Anterior cingulate cortex (tissue), 58 donors: ENCODE measurements at regions not wholly inside any gene's neighbourhood (a gene's known extent, or its start where the extent isn't known, plus 50 kb on each side); places are given as distances from the start of the nearest gene placed in this dataset.
A peak's percentile ranks its signal among the peaks of the same experiment; 100 is the strongest.

Experiments
- DNase-seq, 58 donors: peaks; one replicate each; lab custom pipeline; 2025; lab: John Stamatoyannopoulos, UW

GRCh38 chr10:104505521-104506042, 135.5 kb upstream of the SORCS3 start:
- no peak for DNase-seq

- DNase-seq, result no peak
These were observed 131.1 kb upstream of the SORCS3 start for GRCh38 chr10:104509981-104510380.

- no peak for DNase-seq
These were observed 130.4 kb upstream of the SORCS3 start for GRCh38 chr10:104510644-104511043.

GRCh38 chr10:104512800-104513199, 128.3 kb upstream of the SORCS3 start:
- DNase-seq, result no peak

DNA sequence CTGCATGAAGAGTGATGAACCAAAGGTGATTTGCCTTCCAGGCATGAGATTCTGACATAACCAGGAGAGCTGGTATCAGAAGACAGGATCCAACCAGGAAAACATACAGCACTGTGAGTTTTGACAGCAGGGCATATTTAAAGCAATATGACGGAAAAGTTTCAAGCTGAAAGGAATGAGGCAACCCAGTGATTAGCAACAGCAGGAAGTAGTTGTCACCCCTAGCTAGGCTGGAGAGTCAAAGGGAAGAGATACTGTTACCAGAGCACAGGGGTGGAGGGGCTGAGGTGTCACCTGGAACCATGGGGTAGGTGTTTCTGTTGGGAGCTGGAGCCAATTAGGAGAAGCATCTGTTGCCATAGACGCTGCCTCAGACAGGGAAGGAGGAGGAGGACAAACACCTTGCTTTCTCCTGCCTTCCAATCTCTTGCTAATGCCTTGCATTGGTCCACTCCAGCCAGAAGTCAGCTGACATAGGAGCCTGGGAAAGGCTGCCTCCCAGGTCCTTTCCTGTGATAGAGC, 125.4 kb upstream of the SORCS3 start:
- peak in 1 of 58 donors; percentile 7 for DNase-seq

GRCh38 chr10:104516986-104517385, 124.1 kb upstream of the SORCS3 start:
- DNase-seq, result no peak

GRCh38 chr10:104517946-104518345, 123.1 kb upstream of the SORCS3 start:
- DNase-seq, result no peak

DNA sequence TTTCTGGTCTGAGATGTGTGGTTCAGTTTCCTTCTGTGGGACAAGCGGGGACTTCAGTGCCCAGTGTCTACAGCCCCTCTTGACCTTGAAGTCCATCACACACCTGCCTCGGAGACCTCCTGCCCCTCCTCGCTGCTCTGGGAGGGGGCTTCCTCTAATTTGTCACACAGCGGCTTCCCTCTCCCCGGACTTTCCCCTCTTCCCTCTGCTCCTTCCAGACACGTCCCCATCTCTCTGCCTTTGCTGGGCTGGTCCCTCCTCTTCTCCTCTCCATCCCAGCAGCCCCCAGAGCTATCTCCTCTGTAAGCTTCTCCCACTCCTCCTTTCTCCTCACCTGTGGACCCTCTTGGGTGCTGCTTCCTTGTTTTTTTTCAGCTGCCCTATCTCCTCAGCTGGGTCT, 122.2 kb upstream of the SORCS3 start:
- DNase-seq, result no peak

GRCh38 chr10:104520653-104521052, 120.4 kb upstream of the SORCS3 start:
- no peak for DNase-seq

DNA sequence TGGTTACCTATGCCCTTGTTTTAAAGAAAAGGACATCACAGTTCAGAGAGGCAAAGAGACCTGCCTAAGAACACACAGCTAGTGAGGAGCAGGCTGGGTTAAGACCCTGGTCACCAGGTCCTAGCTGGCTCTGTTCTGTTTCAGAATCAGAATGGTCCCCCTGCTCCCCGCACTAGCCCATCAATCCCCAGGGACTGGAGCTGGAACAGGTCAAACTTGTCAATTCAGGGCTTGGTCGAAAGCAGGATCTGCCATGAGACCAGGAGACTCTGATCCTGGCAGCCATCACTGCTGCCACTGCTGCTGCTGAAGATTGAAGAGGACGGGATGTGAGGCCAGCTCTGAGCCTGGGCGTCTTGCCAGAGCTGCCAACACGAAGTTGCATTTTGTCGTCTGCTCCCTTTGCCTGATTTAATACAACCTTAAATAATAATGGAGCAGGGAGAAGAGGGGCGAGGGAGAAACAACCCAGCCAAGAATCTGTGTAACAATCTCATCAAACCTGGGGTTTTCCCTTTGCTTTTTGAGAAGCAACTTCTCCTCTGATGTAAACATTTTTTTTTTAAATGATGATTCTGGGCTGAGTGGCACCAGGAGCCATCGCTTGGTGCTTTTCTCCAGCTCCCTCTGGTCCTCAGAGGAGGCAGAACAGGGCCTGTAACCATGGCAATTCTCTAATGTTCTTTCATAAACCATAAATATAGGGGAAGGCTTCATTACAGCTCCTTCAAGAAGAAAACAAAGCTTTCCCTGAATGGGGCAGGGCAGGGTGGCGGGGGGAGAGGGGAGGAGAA, 119.0 kb upstream of the SORCS3 start:
- peak in 49 of 58 donors; percentile 5 to 74 (median 40) for DNase-seq

DNA sequence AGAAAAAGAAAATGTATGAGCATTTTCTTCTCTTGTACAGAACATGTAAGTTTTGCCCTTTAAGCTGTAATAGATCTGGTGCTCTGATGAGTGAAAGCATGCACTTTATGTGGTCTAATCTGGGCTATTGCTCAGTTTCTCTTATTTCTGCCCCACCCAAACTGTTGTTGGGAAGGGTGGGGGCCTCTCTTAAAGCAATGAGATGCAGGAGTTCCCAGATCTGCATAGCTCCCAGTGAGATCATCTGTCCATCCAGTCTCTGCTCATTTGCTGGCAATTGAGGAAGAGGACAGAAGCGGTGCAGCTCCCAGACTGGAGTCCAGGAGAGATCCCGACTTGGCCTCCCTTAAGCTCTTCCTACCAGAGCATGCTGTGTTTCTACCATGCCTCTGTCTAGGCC, 114.9 kb upstream of the SORCS3 start:
- no peak for DNase-seq

DNA sequence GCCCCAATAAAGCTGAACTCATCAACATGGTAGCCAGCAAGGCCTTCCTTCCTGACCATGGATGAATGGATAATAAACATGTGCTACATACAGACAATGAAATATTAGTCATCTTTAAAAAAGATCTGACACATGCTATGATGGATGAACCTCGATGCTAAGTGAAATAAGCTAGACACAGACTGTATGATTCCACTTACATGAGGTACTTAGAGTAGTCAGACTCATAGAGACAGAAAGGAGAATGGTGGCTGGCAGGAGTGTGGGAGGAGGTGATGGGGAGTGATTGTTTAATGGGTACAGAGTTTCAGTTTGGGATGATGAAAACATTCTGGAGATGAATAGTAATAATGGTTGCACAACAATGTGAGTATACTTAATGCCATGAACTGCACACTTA, 114.1 kb upstream of the SORCS3 start:
- DNase-seq, result no peak

- no peak for DNase-seq
These were observed 100.9 kb upstream of the SORCS3 start for GRCh38 chr10:104540181-104540580.

DNA sequence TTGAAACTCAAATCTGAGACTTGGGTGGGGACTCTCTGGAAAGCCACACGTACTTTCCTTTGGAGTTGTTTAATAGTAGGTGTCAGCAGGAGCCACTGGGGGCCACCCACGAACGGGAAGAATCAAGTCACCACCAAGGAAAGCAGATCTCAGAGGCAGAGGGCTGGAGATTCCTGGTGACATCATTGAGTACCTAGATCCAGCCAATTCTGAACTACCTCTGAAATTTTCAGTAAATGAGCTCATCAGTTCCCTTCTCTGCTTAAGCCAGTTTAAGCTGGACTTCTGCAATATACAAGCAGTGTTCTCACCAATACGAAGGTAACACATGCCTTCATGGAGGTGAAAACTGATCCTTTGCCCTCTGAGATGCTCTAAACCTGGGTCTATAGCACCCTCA, 99.3 kb upstream of the SORCS3 start:
- no peak for DNase-seq

DNA sequence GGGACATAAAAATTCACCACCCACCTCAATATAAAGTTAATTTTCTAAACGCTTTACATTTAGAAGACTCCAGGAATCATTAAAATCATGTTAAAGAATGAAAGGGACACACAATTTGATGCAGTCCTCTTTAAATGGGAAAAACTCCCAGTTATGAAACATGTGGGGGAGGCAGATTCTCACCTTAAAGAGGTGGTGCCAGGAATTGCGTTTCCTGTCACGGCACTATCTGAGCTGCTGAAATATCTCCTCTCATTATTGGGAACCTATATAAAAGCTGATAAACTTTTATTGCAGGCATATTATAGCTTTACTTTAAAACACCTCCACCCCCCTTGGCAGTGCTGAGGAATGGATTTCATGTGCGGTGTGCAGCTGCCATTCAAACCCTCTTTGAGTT, 94.8 kb upstream of the SORCS3 start:
- DNase-seq, result no peak

- DNase-seq, result no peak
These were observed 94.3 kb upstream of the SORCS3 start for GRCh38 chr10:104546756-104547155.

DNA sequence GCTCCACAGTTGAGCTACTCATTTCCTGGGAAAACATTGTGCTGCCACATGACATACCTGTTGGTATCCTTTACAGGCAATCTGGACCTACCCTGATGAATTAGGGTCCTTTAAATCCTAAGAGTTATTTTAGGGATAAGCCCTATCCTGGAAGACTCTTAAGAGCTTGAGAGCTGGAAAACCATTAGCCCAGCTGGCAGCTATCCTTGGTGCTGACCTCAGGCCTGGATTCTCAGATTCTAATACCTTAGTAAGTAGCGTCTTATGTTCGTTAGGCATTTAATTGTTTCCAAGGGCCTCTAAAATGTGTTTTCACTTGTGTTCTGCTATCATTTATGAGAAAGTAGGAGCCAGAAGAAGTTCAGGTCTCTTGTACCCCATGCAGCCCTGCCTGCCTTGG, 93.0 kb upstream of the SORCS3 start:
- DNase-seq, result no peak

DNA sequence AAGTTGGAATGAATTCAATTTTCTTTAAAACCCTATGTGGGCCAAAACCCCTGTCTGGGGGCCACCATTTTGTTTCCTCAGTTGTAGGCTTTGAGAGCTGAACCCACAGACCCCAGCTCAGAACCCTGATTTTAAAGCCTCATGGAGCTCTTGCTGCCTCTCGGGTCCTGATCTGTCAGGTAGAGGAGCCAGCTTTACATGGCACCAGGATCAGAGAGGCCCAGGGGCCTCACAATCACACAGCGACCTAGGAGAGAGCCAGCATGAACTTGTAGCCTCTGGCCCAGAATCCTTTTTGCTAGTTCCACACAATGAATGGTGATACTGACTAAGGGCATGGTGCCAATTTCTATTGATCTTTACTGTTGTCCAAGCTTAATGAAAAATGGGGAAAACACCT, 84.3 kb upstream of the SORCS3 start:
- DNase-seq, result no peak

DNA sequence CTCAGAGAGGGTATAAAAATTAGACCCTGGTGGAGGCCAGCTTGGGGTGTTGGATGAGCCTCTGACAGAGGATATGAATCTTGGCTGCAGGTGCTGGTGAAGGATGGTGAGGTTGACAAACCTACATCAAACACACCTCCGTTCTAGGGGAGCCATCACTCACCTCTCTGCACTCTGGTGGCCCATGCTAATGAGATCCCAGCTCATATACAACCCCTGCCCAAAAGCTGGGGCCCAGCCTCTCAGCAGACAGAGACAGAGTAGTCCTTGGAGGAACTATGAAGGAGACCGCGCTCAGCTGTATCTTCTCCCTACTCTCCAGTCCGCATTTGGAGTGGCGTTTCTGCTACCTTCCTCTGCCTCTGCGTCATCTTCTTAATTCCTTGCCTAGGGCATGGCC, 83.1 kb upstream of the SORCS3 start:
- DNase-seq, result no peak

DNA sequence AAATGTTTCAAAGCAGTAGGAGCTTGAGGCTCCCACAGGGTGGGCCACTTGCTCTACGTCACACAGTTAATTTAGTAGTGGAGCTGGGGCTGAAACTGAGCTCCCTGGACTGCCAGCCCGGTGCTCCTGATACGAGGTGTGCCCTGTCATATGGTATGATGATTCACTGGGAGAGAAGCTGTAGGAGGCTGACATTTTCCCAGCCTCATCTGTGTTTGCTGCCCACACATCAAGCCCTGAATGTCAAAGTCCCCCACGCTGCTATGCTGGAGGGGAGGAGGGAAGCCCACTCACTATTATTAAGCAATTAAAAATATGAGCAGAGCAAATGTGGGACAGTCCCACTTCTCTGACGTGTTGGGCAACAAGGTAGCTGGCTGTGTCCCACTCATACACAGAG, 81.2 kb upstream of the SORCS3 start:
- DNase-seq, result peak in 21 of 58 donors; percentile 5 to 76 (median 18)

DNA sequence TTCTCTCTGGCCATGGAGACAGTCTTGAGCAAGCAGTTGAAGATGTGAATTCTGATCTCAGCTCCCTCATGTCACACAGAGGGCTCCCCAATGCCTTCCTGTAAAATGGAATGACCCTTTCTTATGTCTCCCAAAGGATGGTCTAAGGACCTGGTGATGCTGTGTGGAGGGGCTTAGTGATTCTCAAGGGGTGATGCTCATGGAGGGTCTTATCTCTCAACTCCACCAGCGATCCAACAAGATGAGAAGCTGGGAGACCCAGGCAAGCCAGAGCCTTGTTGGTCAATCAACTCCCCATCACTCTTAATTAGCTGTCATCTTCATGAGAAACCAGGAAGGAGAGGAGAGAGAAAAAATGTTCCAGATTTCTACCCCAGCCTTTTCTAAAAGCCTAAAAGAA, 78.0 kb upstream of the SORCS3 start:
- DNase-seq, result no peak

DNA sequence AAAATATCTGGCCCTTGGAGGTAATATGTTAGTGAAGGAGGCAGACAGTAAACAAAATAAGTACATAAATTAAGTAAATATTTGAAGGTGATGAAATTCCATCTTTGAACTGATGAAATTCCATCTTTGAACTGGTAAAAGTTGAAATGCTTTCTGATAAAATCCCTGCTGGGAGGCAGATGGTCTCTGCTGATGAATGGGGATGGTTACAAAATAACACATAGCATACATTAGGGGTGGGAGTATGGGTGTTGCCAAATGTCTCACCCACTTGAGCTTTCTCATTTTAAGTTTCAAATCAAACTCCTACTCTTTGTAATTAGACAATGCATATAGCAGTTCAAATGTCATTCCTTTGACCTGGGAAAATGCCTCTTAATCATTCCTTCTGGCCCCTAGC, 77.5 kb upstream of the SORCS3 start:
- no peak for DNase-seq
